HEK293 (cell line): ENCODE measurements at regions not wholly inside any gene's neighbourhood (a gene's known extent, or its start where the extent isn't known, plus 50 kb on each side); places are given as distances from the start of the nearest gene placed in this dataset.

Experiments used
- CTCF ChIA-PET: fragments of 350-600 bp; formaldehyde crosslinking; extraction: SDS; loops from one replicate; lab custom pipeline; 2021; ENCODE audit warnings: antibody characterized with exemption; lab: Yijun Ruan, JAX
- POLR2A ChIA-PET: fragments of 300-600 bp; formaldehyde crosslinking; extraction: SDS; loops from one replicate; lab custom pipeline; 2020; ENCODE audit warnings: antibody characterized with exemption, inconsistent platforms; lab: Yijun Ruan, JAX
- H3K27ac ChIP-seq: fragments of 200-500 bp; sonication (Bioruptor generic); 2 replicates; pipeline ENCODE4 v1.5.1; 2014; ENCODE audit warnings: low read depth, low read length, control low read depth, inconsistent platforms; ENCODE audit errors: extremely low read depth
- H3K36me3 ChIP-seq, 2 experiments: fragments of 200-500 bp in 1 of 2; sonication (Bioruptor generic) in 1 of 2; 1 replicate in 1 of 2; 2 replicates in 1 of 2; pipeline ENCODE4 v1.5.1; 2014 to 2017; ENCODE audit warnings: inconsistent platforms in 2 of 2, low read length in 2 of 2; ENCODE audit not compliant: control insufficient read depth in 2 of 2, insufficient read depth in 1 of 2
- H3K4me1 ChIP-seq: fragments of 200-500 bp; sonication (Bioruptor generic); 2 replicates; pipeline ENCODE4 v1.5.1; 2014; ENCODE audit warnings: mild to moderate bottlenecking, low read length, inconsistent platforms; ENCODE audit not compliant: control insufficient read depth, insufficient read depth
- H3K4me3 ChIP-seq: 2 replicates; pipeline ENCODE4 v1.5.1; 2011; ENCODE audit warnings: low read depth, mild to moderate bottlenecking, control low read depth, low read length, moderate library complexity
- H3K9me3 ChIP-seq: fragments of 200-500 bp; sonication (Bioruptor generic); 2 replicates; pipeline ENCODE4 v1.5.1; 2014; ENCODE audit warnings: low read depth, low read length, inconsistent platforms; ENCODE audit not compliant: control insufficient read depth, insufficient read depth
- BCL11B ChIP-seq: fragments of 450-650 bp; formaldehyde crosslinking; IDR thresholded peaks from 2 replicates; pipeline ENCODE4 v1.5.1; 2016; ENCODE audit warnings: low read depth, missing biosample characterization, missing genetic modification characterization
- CTCF ChIP-seq: fragments of 450-650 bp; formaldehyde crosslinking; IDR thresholded peaks from 2 replicates; pipeline ENCODE4 v1.5.1; 2016; ENCODE audit warnings: missing biosample characterization, missing genetic modification characterization
- GLIS1 ChIP-seq: fragments of 450-650 bp; formaldehyde crosslinking; IDR thresholded peaks from 2 replicates; pipeline ENCODE4 v1.5.1; 2016; ENCODE audit warnings: missing biosample characterization, missing genetic modification characterization
- GLIS2 ChIP-seq: fragments of 450-650 bp; formaldehyde crosslinking; IDR thresholded peaks from 2 replicates; pipeline ENCODE4 v1.5.1; 2016; ENCODE audit warnings: missing biosample characterization, missing genetic modification characterization
- HOXC10 ChIP-seq: sonication (generic); formaldehyde crosslinking; IDR thresholded peaks from 2 replicates; pipeline ENCODE4 v1.8.1; 2023; ENCODE audit warnings: mild to moderate bottlenecking, missing genetic modification reagents
- MYNN ChIP-seq: fragments of 450-650 bp; formaldehyde crosslinking; IDR thresholded peaks from 2 replicates; pipeline ENCODE4 v1.5.1; 2016; ENCODE audit warnings: missing biosample characterization, missing genetic modification characterization, borderline replicate concordance
- PRDM1 ChIP-seq: fragments of 450-650 bp; formaldehyde crosslinking; IDR thresholded peaks from 2 replicates; pipeline ENCODE4; 2016; ENCODE audit warnings: missing biosample characterization, missing genetic modification characterization
- PRDM6 ChIP-seq: fragments of 450-650 bp; formaldehyde crosslinking; IDR thresholded peaks from 2 replicates; pipeline ENCODE4 v1.5.1; 2017; ENCODE audit warnings: missing biosample characterization, missing genetic modification characterization
- RBAK ChIP-seq: fragments of 450-650 bp; formaldehyde crosslinking; IDR thresholded peaks from 2 replicates; pipeline ENCODE4 v1.5.1; 2016; ENCODE audit warnings: missing biosample characterization, missing genetic modification characterization
- SCRT2 ChIP-seq: fragments of 450-650 bp; formaldehyde crosslinking; IDR thresholded peaks from 2 replicates; pipeline ENCODE4 v1.5.1; 2016; ENCODE audit warnings: missing biosample characterization, missing genetic modification characterization
- TRIM28 ChIP-seq: IDR thresholded peaks from 2 replicates; pipeline ENCODE4 v1.6.1; 2011; ENCODE audit warnings: low read length, control low read depth, borderline replicate concordance
- ZBTB7A ChIP-seq: fragments of 450-650 bp; formaldehyde crosslinking; IDR thresholded peaks from 2 replicates; pipeline ENCODE4 v1.5.1; 2016; ENCODE audit warnings: low read depth, missing biosample characterization, missing genetic modification characterization
- ZNF114 ChIP-seq: fragments of 450-650 bp; formaldehyde crosslinking; IDR thresholded peaks from 2 replicates; pipeline ENCODE4 v1.5.0; 2017; ENCODE audit warnings: missing biosample characterization, missing genetic modification characterization
- ZNF133 ChIP-seq: fragments of 450-650 bp; formaldehyde crosslinking; IDR thresholded peaks from 2 replicates; pipeline ENCODE4 v1.5.1; 2016; ENCODE audit warnings: missing biosample characterization, missing genetic modification characterization
- ZNF138 ChIP-seq: fragments of 450-650 bp; formaldehyde crosslinking; IDR thresholded peaks from 2 replicates; pipeline ENCODE4 v1.5.1; 2016; ENCODE audit warnings: missing biosample characterization, missing genetic modification characterization, borderline replicate concordance
- ZNF169 ChIP-seq: fragments of 450-650 bp; formaldehyde crosslinking; IDR thresholded peaks from 2 replicates; pipeline ENCODE4 v1.5.1; 2016; ENCODE audit warnings: missing biosample characterization, missing genetic modification characterization
- ZNF274 ChIP-seq, 2 experiments: fragments of 200-500 bp in 1 of 2; fragments of 450-650 bp in 1 of 2; sonication (Bioruptor generic) in 1 of 2; formaldehyde crosslinking in 1 of 2; IDR thresholded peaks; 2 replicates each; pipeline versions ENCODE4 v1.5.1 to v1.6.1; 2014 to 2016; ENCODE audit warnings: borderline replicate concordance in 1 of 2, inconsistent platforms in 1 of 2, low read length in 1 of 2, missing biosample characterization in 1 of 2, missing genetic modification characterization in 1 of 2
- ZNF324 ChIP-seq: fragments of 450-650 bp; formaldehyde crosslinking; IDR thresholded peaks from 2 replicates; pipeline ENCODE4 v1.5.1; 2016; ENCODE audit warnings: missing biosample characterization, missing genetic modification characterization
- ZNF37A ChIP-seq: fragments of 450-650 bp; IDR thresholded peaks from 2 replicates; pipeline ENCODE4 v1.5.1; 2018; ENCODE audit warnings: missing biosample characterization, missing genetic modification characterization
- ZNF391 ChIP-seq: fragments of 450-650 bp; formaldehyde crosslinking; IDR thresholded peaks from 2 replicates; pipeline ENCODE4 v1.5.1; 2016; ENCODE audit warnings: low read depth, missing biosample characterization, missing genetic modification characterization, borderline replicate concordance
- ZNF394 ChIP-seq: fragments of 450-650 bp; formaldehyde crosslinking; IDR thresholded peaks from 2 replicates; pipeline ENCODE4 v1.5.1; 2016; ENCODE audit warnings: missing biosample characterization, missing genetic modification characterization, mild to moderate bottlenecking, moderate library complexity, borderline replicate concordance
- ZNF416 ChIP-seq: fragments of 450-650 bp; formaldehyde crosslinking; IDR thresholded peaks from 2 replicates; pipeline ENCODE4 v1.5.1; 2016; ENCODE audit warnings: missing biosample characterization, missing genetic modification characterization
- ZNF48 ChIP-seq: fragments of 450-650 bp; formaldehyde crosslinking; IDR thresholded peaks from 2 replicates; pipeline ENCODE4 v1.5.1; 2016; ENCODE audit warnings: missing biosample characterization, missing genetic modification characterization
- ZNF513 ChIP-seq: fragments of 450-650 bp; IDR thresholded peaks from 2 replicates; pipeline ENCODE4 v1.5.1; 2018; ENCODE audit warnings: missing biosample characterization, missing genetic modification characterization
- ZNF621 ChIP-seq: fragments of 450-650 bp; formaldehyde crosslinking; IDR thresholded peaks from 2 replicates; pipeline ENCODE4 v1.5.1; 2017; ENCODE audit warnings: missing biosample characterization, missing genetic modification characterization
- ZNF645 ChIP-seq: fragments of 450-650 bp; formaldehyde crosslinking; IDR thresholded peaks from 2 replicates; pipeline ENCODE4; 2016; ENCODE audit warnings: missing biosample characterization, missing genetic modification characterization
- ZNF785 ChIP-seq: fragments of 450-650 bp; formaldehyde crosslinking; IDR thresholded peaks from 2 replicates; pipeline ENCODE4 v1.5.1; 2016; ENCODE audit warnings: missing biosample characterization, missing genetic modification characterization

GRCh38 chr2:217153510-217153909, 293.6 kb upstream of the TNP1 start:
- CTCF ChIA-PET: interaction anchor here (0.6 to 1.0 kb wide), 4 partner anchors 8 to 471 kb away, joined by 3 read pairs; no protein-coding TSS in a partner anchor

GRCh38 chr2:217152831-217153230, 293.0 kb upstream of the TNP1 start:
- Histone ChIP-seq H3K9me3 (no peaks in the 10 kb centered on the region), H3K27ac (no peak overlapping the region), H3K4me1 (no peaks in the 10 kb centered on the region), H3K36me3 (no peaks in the 10 kb centered on the region)
- TF ChIP-seq ZBTB7A (tag by site-specific recombination) (no peak), HOXC10 (no peak), ZNF416 (no peak)
- TF ChIP-seq, all 188 proteins: peak for 0
- no peak overlapping the region for H3K4me3 ChIP-seq
- ChIA-PET POLR2A (no interaction called here), CTCF (interaction anchor here (0.6 to 0.9 kb wide), 3 partner anchors 7 to 250 kb away, joined by 3 read pairs; no protein-coding TSS in a partner anchor)

More at GRCh38 chr2:217153510-217153909, 293.6 kb upstream of the TNP1 start:
- no peaks in the 10 kb centered on the region for H3K4me1 ChIP-seq
- POLR2A ChIA-PET: no interaction called here
- TF ChIP-seq SCRT2 (tag by site-specific recombination): no peak
- TF ChIP-seq GLIS1 (tag by site-specific recombination): no peak
- no peak for TF ChIP-seq MYNN (tag by site-specific recombination)
- no peak for TF ChIP-seq ZNF785 (tag by site-specific recombination)
- no peak for TF ChIP-seq ZNF48 (tag by site-specific recombination)
- TF ChIP-seq CTCF (tag by site-specific recombination): no peak
- no peak for TF ChIP-seq ZNF645 (tag by site-specific recombination)
- no peak for TF ChIP-seq ZNF169
- no peak for TF ChIP-seq PRDM1
- H3K4me3 ChIP-seq: no peak overlapping the region
- no peaks in the 10 kb centered on the region for H3K36me3 ChIP-seq
- no peaks in the 10 kb centered on the region for H3K9me3 ChIP-seq
- H3K27ac ChIP-seq: no peak overlapping the region

- POLR2A ChIA-PET: no interaction called here
- Histone ChIP-seq H3K4me1 (no peaks in the 10 kb centered on the region), H3K36me3 (no peaks in the 10 kb centered on the region), H3K27ac (no peak overlapping the region), H3K9me3 (no peaks in the 10 kb centered on the region), H3K4me3 (no peak overlapping the region)
- CTCF ChIA-PET: interaction anchor here (1.1 kb wide), 1 partner anchor 40 kb away, joined by 3 read pairs; no protein-coding TSS in a partner anchor
- TF ChIP-seq ZNF138 (tag by site-specific recombination) (no peak), TRIM28 (no peak), ZNF391 (no peak), BCL11B (tag by site-specific recombination) (no peak), ZNF37A (tag by site-specific recombination) (no peak), RBAK (no peak), ZNF324 (tag by site-specific recombination) (no peak), ZNF114 (no peak), ZNF274 (IDR thresholded peaks at IDR 0.05; ENCODE audit: low read length) (no peak), ZNF274 (tag by site-specific recombination; IDR thresholded peaks at IDR 0.05; ENCODE audit: borderline replicate concordance) (no peak), ZNF513 (tag by site-specific recombination) (no peak), ZNF394 (no peak), ZNF133 (tag by site-specific recombination) (no peak), GLIS2 (tag by site-specific recombination) (no peak), PRDM6 (no peak), ZNF621 (tag by site-specific recombination) (no peak)
These were observed 291.8 kb upstream of the TNP1 start for GRCh38 chr2:217151509-217152206.
